HepG2 (cell line): ENCODE measurements at regions not wholly inside any gene's neighbourhood (a gene's known extent, or its start where the extent isn't known, plus 50 kb on each side); places are given as distances from the start of the nearest gene placed in this dataset.

Source experiments
- AHR ChIP-seq: IDR thresholded peaks from 2 replicates; pipeline ENCODE4 v1.6.1; 2018; ENCODE audit warnings: missing genetic modification reagents, missing compliant biosample characterization
- ARID2 ChIP-seq: sonication (generic); formaldehyde crosslinking; IDR thresholded peaks from 2 replicates; pipeline ENCODE4 v1.8.1; 2022; ENCODE audit warnings: mild to moderate bottlenecking, missing genetic modification reagents, borderline replicate concordance
- ATF6 ChIP-seq: sonication (generic); formaldehyde crosslinking; conservative IDR thresholded peaks from 2 replicates; pipeline ENCODE4 v1.4.0; 2020; ENCODE audit warnings: missing genetic modification reagents
- HNRNPL ChIP-seq: fragments of 200-400 bp; formaldehyde crosslinking; IDR thresholded peaks from 2 replicates; pipeline ENCODE4 v1.6.1; 2017; ENCODE audit warnings: mild to moderate bottlenecking, low read depth, low read length
- MTF2 ChIP-seq: sonication (generic); formaldehyde crosslinking; IDR thresholded peaks from 2 replicates; pipeline ENCODE4 v1.5.0; 2020; ENCODE audit warnings: missing genetic modification reagents, borderline replicate concordance
- RELA ChIP-seq: sonication (generic); formaldehyde crosslinking; IDR thresholded peaks from 2 replicates; pipeline ENCODE4 v1.4.0; 2020; ENCODE audit warnings: missing genetic modification reagents
- RFXANK ChIP-seq: IDR thresholded peaks from 2 replicates; pipeline ENCODE4 v1.6.1; 2016
- SIX4 ChIP-seq: sonication (generic); formaldehyde crosslinking; IDR thresholded peaks from 2 replicates; pipeline ENCODE4 v1.4.0; 2020; ENCODE audit warnings: missing genetic modification reagents
- THAP9 ChIP-seq: sonication (generic); formaldehyde crosslinking; IDR thresholded peaks from 2 replicates; pipeline ENCODE4; 2020; ENCODE audit warnings: missing genetic modification reagents, mild to moderate bottlenecking, borderline replicate concordance
- ZBTB34 ChIP-seq: sonication (generic); formaldehyde crosslinking; IDR thresholded peaks from 2 replicates; pipeline ENCODE4 v1.8.0; 2022; ENCODE audit warnings: mild to moderate bottlenecking, missing genetic modification reagents
- ZFP37 ChIP-seq: sonication (generic); formaldehyde crosslinking; IDR thresholded peaks from 2 replicates; pipeline ENCODE4 v1.4.0; 2020; ENCODE audit warnings: missing genetic modification reagents, borderline replicate concordance
- ZFP41 ChIP-seq: sonication (generic); formaldehyde crosslinking; IDR thresholded peaks from 2 replicates; pipeline ENCODE4 v1.4.0; 2020; ENCODE audit warnings: mild to moderate bottlenecking, missing genetic modification reagents, borderline replicate concordance
- ZGPAT ChIP-seq: IDR thresholded peaks from 2 replicates; pipeline ENCODE4 v1.6.1; 2016; ENCODE audit warnings: mild to moderate bottlenecking
- ZNF343 ChIP-seq: sonication (generic); formaldehyde crosslinking; IDR thresholded peaks from 2 replicates; pipeline ENCODE4 v1.4.0; 2020; ENCODE audit warnings: mild to moderate bottlenecking, missing genetic modification reagents
- ZNF432 ChIP-seq: sonication (generic); formaldehyde crosslinking; IDR thresholded peaks from 2 replicates; pipeline ENCODE4 v1.5.0; 2020; ENCODE audit warnings: missing genetic modification reagents, mild to moderate bottlenecking, borderline replicate concordance
- ZNF513 ChIP-seq: sonication (generic); formaldehyde crosslinking; conservative IDR thresholded peaks from 2 replicates; pipeline ENCODE4 v1.5.0; 2020; ENCODE audit warnings: missing genetic modification reagents
- ZNF761 ChIP-seq: sonication (generic); formaldehyde crosslinking; conservative IDR thresholded peaks from 2 replicates; pipeline ENCODE4 v1.4.0; 2020; ENCODE audit warnings: mild to moderate bottlenecking, missing genetic modification reagents
- ZNF777 ChIP-seq: sonication (generic); formaldehyde crosslinking; IDR thresholded peaks from 2 replicates; pipeline ENCODE4 v1.4.0; 2020; ENCODE audit warnings: missing genetic modification reagents
- ZNF792 ChIP-seq: IDR thresholded peaks from 2 replicates; pipeline ENCODE4 v1.6.1; 2016
- ZNF839 ChIP-seq: sonication (generic); formaldehyde crosslinking; IDR thresholded peaks from 2 replicates; pipeline ENCODE4 v1.4.0; 2020; ENCODE audit warnings: missing genetic modification reagents, mild to moderate bottlenecking, borderline replicate concordance

- TF ChIP-seq RELA (0 out of 2 replicates have a peak, but pooled peaks have one; percentile 62), AHR (CRISPR knock-in tag) (peak; percentile 62), ZFP37 (CRISPR knock-in tag) (no peak), ZBTB34 (no peak), ATF6 (CRISPR knock-in tag) (no peak), ZNF777 (CRISPR knock-in tag) (no peak), ZGPAT (CRISPR knock-in tag) (peak; percentile 94), ZNF761 (CRISPR knock-in tag) (peak; percentile 29; the same call in 1 of the 2 replicates), ZNF343 (CRISPR knock-in tag) (0 out of 2 replicates have a peak, but pooled peaks have one; percentile 31), MTF2 (CRISPR knock-in tag) (no peak), RFXANK (CRISPR knock-in tag) (peak; percentile 65; the same call in 1 of the 2 replicates), SIX4 (CRISPR knock-in tag) (no peak; the same call in 1 of the 2 replicates), THAP9 (CRISPR knock-in tag) (peak; percentile 82), HNRNPL (peak; percentile 71), ZNF432 (no peak), ZNF792 (peak; percentile 86), ZFP41 (CRISPR knock-in tag) (no peak), ZNF513 (CRISPR knock-in tag) (no peak), ARID2 (CRISPR knock-in tag) (no peak), ZNF839 (CRISPR knock-in tag) (no peak; the same call in 1 of the 2 replicates)
Observed at GRCh38 chr2:240250985-240251847, 110.8 kb upstream of the OTOS start (continued).
